ENCODE measurements at regions not wholly inside any gene's neighbourhood (a gene's known extent, or its start where the extent isn't known, plus 50 kb on each side); places are given as distances from the start of the nearest gene placed in this dataset.

DNA sequence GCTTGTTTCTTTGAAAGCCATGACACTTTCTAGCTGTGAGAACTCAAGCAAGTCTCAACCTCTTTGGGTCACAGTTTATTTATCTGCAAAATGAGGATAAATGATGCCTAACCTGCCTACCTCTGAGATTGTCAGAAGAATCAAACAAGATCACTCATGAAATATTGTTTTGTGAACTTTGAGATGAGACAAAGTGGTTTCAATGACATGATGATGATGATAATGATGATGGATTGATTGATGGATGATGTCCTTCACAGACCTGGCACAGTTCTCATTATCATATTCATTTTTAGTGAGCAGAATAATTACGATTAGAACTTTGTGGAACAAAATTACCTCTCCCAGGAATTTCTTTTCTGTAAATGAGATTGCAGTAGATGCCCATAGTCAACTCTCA, 129.2 kb downstream of the HHIPL2 start:
- H3K9me3 ChIP-seq (ENCODE audit: control insufficient read depth in 5 of 5, low read length in 5 of 5): no peaks in the 10 kb centered on the region
- H3K4me3 ChIP-seq (ENCODE audit: low read depth in 1 of 5, low read length in 5 of 5): no peak overlapping the region
- H3K9ac ChIP-seq (ENCODE audit: low read length in 5 of 5): no peak overlapping the region
- H3K27ac ChIP-seq (ENCODE audit: low read depth, low read length): no peak overlapping the region
- H3K4me1 ChIP-seq (ENCODE audit: control insufficient read depth in 5 of 5, insufficient read depth in 5 of 5, low read length in 5 of 5): no peaks in the 10 kb centered on the region
- no peaks in the 10 kb centered on the region for H3K27me3 ChIP-seq (ENCODE audit: control insufficient read depth in 5 of 5, insufficient read depth in 4 of 5, low read length in 5 of 5)
- H3K36me3 ChIP-seq (ENCODE audit: control insufficient read depth in 5 of 5, insufficient read depth in 5 of 5, low read length in 5 of 5): no peaks in the 10 kb centered on the region

DNA sequence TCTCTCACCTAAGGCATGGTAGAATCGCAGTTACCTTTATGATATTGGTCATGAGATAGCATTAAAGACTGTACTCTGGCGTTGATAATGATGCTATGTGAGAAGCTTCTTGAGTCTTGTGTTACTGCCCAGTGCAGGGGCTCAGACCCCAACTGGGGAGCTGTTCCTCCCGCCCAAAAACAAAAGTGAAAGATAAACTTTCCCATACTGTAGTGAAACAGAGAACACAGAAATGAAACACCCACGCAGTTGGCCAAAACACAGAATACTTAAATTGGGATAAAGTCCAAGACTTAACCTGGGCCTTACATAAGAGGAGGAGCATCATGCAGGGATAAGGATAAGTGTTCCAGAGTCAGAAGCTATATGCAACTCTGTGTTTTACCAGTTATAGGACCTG, 130.6 kb downstream of the HHIPL2 start:
- no peaks in the 10 kb centered on the region for H3K4me1 ChIP-seq (ENCODE audit: control insufficient read depth in 5 of 5, insufficient read depth in 5 of 5, low read length in 5 of 5)
- no peak overlapping the region for H3K9ac ChIP-seq (ENCODE audit: low read length in 5 of 5)
- H3K36me3 ChIP-seq (ENCODE audit: control insufficient read depth in 5 of 5, insufficient read depth in 5 of 5, low read length in 5 of 5): no peaks in the 10 kb centered on the region
- H3K27ac ChIP-seq (ENCODE audit: low read depth, low read length): no peak overlapping the region
- H3K4me3 ChIP-seq (ENCODE audit: low read depth in 1 of 5, low read length in 5 of 5): no peak overlapping the region
- H3K27me3 ChIP-seq (ENCODE audit: control insufficient read depth in 5 of 5, insufficient read depth in 4 of 5, low read length in 5 of 5): no peaks in the 10 kb centered on the region
- H3K9me3 ChIP-seq (ENCODE audit: control insufficient read depth in 5 of 5, low read length in 5 of 5): peaks cover 0 to 4% (median 0%) of the 10 kb centered on the region in 5 donors

DNA sequence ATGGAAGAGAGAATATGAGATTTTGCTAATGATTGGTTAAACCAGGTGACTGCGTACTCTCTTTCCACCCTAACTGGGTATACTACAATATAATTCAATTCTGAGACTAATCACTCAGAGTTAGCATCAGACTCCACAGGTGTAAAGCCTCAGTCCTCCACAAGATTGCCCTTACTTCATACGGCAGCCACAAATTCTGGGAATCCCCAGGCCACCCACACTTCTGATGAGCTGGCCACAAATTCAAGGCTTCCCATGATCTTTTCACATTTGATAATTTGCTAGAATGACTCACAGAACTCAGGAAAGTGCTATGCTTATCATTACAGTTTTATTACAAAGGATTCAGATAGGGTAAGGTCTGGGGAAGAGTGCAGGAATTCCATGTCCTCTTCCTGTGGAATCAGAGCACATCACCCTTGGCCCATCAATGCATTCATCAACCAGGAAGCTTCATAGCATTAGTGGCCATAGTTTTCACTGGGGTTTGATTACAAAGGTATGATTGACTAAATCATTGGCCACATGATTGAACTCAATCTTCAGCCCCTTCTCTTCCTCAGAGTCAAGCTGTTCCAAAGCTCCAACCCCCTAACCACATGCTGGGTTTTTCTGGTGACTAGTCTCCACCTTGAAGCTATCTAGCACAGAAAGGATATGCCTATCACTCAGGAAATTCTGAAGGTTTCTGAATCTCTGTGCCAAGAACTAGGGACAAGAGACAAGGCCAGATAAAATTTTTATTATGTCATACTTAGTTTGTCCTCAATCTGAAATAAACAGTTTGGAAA, 131.7 kb downstream of the HHIPL2 start:
- Histone ChIP-seq H3K9ac (ENCODE audit: low read length in 5 of 5) (no peak overlapping the region), H3K27ac (ENCODE audit: low read depth, low read length) (no peak overlapping the region), H3K4me3 (ENCODE audit: low read depth in 1 of 5, low read length in 5 of 5) (no peak overlapping the region), H3K36me3 (ENCODE audit: control insufficient read depth in 5 of 5, insufficient read depth in 5 of 5, low read length in 5 of 5) (no peaks in the 10 kb centered on the region), H3K9me3 (ENCODE audit: control insufficient read depth in 5 of 5, low read length in 5 of 5) (peaks cover 0 to 4% (median 0%) of the 10 kb centered on the region in 5 donors), H3K27me3 (ENCODE audit: control insufficient read depth in 5 of 5, insufficient read depth in 4 of 5, low read length in 5 of 5) (no peaks in the 10 kb centered on the region), H3K4me1 (ENCODE audit: control insufficient read depth in 5 of 5, insufficient read depth in 5 of 5, low read length in 5 of 5) (no peaks in the 10 kb centered on the region)

- Histone ChIP-seq H3K4me1 (ENCODE audit: control insufficient read depth in 5 of 5, insufficient read depth in 5 of 5, low read length in 5 of 5) (no peaks in the 10 kb centered on the region), H3K36me3 (ENCODE audit: control insufficient read depth in 5 of 5, insufficient read depth in 5 of 5, low read length in 5 of 5) (no peaks in the 10 kb centered on the region), H3K9ac (ENCODE audit: low read length in 5 of 5) (no peak overlapping the region), H3K27me3 (ENCODE audit: control insufficient read depth in 5 of 5, insufficient read depth in 4 of 5, low read length in 5 of 5) (no peaks in the 10 kb centered on the region), H3K4me3 (ENCODE audit: low read depth in 1 of 5, low read length in 5 of 5) (no peak overlapping the region), H3K9me3 (ENCODE audit: control insufficient read depth in 5 of 5, low read length in 5 of 5) (peaks cover 0 to 4% (median 0%) of the 10 kb centered on the region in 5 donors), H3K27ac (ENCODE audit: low read depth, low read length) (no peak overlapping the region)
Measured at GRCh38 chr1:222415441-222415840, 132.5 kb downstream of the HHIPL2 start.

GRCh38 chr1:222413991-222414549, 133.8 kb downstream of the HHIPL2 start:
- H3K36me3 ChIP-seq (ENCODE audit: control insufficient read depth in 5 of 5, insufficient read depth in 5 of 5, low read length in 5 of 5): no peaks in the 10 kb centered on the region
- H3K4me3 ChIP-seq (ENCODE audit: low read depth in 1 of 5, low read length in 5 of 5): no peak overlapping the region
- H3K27me3 ChIP-seq (ENCODE audit: control insufficient read depth in 5 of 5, insufficient read depth in 4 of 5, low read length in 5 of 5): no peaks in the 10 kb centered on the region
- H3K4me1 ChIP-seq (ENCODE audit: control insufficient read depth in 5 of 5, insufficient read depth in 5 of 5, low read length in 5 of 5): no peaks in the 10 kb centered on the region
- H3K27ac ChIP-seq (ENCODE audit: low read depth, low read length): no peak overlapping the region
- H3K9ac ChIP-seq (ENCODE audit: low read length in 5 of 5): no peak overlapping the region
- H3K9me3 ChIP-seq (ENCODE audit: control insufficient read depth in 5 of 5, low read length in 5 of 5): peaks cover 0 to 4% (median 0%) of the 10 kb centered on the region in 5 donors

- Histone ChIP-seq H3K27me3 (ENCODE audit: control insufficient read depth in 5 of 5, insufficient read depth in 4 of 5, low read length in 5 of 5) (no peaks in the 10 kb centered on the region), H3K36me3 (ENCODE audit: control insufficient read depth in 5 of 5, insufficient read depth in 5 of 5, low read length in 5 of 5) (no peaks in the 10 kb centered on the region), H3K9me3 (ENCODE audit: control insufficient read depth in 5 of 5, low read length in 5 of 5) (peaks cover 0 to 4% (median 0%) of the 10 kb centered on the region in 5 donors), H3K27ac (ENCODE audit: low read depth, low read length) (no peak overlapping the region), H3K4me1 (ENCODE audit: control insufficient read depth in 5 of 5, insufficient read depth in 5 of 5, low read length in 5 of 5) (no peaks in the 10 kb centered on the region), H3K4me3 (ENCODE audit: low read depth in 1 of 5, low read length in 5 of 5) (no peak overlapping the region), H3K9ac (ENCODE audit: low read length in 5 of 5) (no peak overlapping the region)
Measured at GRCh38 chr1:222413436-222413835, 134.5 kb downstream of the HHIPL2 start.

DNA sequence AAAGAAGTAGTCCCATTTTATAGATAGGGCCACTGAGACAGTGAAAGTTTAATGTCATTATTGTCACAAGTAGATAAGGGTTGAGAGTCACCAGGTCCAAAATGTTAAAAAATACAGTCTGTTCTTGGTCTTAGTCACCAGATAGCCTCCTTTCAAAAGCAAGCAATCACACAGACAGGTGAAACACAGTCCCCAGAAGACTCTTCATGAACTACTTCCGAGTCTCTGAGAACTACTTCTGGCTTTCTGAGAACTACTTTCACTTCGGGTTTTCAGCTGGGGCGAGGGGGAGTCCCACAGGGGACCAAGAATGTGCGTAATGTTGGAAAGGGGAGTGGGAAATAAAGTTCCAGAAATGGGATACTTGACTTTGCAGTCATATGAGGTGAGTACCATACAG, 143.2 kb downstream of the HHIPL2 start:
- no peaks in the 10 kb centered on the region for H3K9me3 ChIP-seq (ENCODE audit: control insufficient read depth in 5 of 5, low read length in 5 of 5)
- H3K27me3 ChIP-seq (ENCODE audit: control insufficient read depth in 5 of 5, insufficient read depth in 4 of 5, low read length in 5 of 5): no peaks in the 10 kb centered on the region
- H3K9ac ChIP-seq (ENCODE audit: low read length in 5 of 5): no peak overlapping the region
- H3K4me1 ChIP-seq (ENCODE audit: control insufficient read depth in 5 of 5, insufficient read depth in 5 of 5, low read length in 5 of 5): no peaks in the 10 kb centered on the region
- no peak overlapping the region for H3K4me3 ChIP-seq (ENCODE audit: low read depth in 1 of 5, low read length in 5 of 5)
- no peak overlapping the region for H3K27ac ChIP-seq (ENCODE audit: low read depth, low read length)
- H3K36me3 ChIP-seq (ENCODE audit: control insufficient read depth in 5 of 5, insufficient read depth in 5 of 5, low read length in 5 of 5): no peaks in the 10 kb centered on the region

DNA sequence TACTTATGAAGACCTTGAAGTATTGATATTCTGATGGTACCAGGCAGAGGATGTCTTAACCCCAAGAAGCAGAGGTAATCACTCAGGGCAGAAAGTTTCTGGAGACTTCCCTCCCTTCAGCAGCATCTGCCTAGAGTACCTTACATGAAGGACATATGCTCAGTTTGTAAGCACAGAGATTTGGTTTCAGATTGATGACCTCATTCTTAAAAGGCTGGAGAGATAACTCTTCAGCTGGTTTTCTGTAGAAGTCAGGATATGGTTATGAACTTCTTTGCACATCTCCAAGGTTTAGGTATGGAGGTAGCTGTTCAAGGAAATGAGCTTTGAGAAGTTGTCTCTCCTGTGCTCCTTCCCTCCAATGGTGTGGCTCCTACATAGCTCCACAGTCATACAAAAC, 148.7 kb downstream of the HHIPL2 start:
- Histone ChIP-seq H3K36me3 (ENCODE audit: control insufficient read depth in 5 of 5, insufficient read depth in 5 of 5, low read length in 5 of 5) (no peaks in the 10 kb centered on the region), H3K27me3 (ENCODE audit: control insufficient read depth in 5 of 5, insufficient read depth in 4 of 5, low read length in 5 of 5) (no peaks in the 10 kb centered on the region), H3K9me3 (ENCODE audit: control insufficient read depth in 5 of 5, low read length in 5 of 5) (peaks cover 0 to 2% (median 0%) of the 10 kb centered on the region in 5 donors)

DNA sequence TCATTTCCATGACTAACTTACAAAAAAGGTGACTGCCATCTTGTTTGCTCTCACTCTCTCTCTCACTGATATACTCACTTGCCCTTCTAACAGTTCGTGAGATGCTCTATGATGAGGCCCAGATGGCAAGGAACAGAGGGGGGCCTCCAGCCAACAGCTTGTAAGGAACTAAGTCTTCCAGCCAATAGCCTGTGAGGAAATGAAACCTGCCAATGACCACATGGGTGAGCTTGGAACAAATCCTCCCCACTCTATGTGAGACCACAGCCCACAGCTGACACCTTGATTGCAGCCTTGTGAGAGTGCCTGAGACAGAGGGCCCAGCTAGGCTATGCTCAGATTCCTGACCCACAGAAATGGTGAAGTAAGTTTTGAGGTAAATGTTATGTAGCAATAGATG, 153.7 kb downstream of the HHIPL2 start:
- H3K9me3 ChIP-seq (ENCODE audit: control insufficient read depth in 5 of 5, low read length in 5 of 5): peaks cover 0 to 2% (median 0%) of the 10 kb centered on the region in 5 donors
- no peak overlapping the region for H3K4me3 ChIP-seq (ENCODE audit: low read depth in 1 of 5, low read length in 5 of 5)
- no peak overlapping the region for H3K9ac ChIP-seq (ENCODE audit: low read length in 5 of 5)
- no peaks in the 10 kb centered on the region for H3K36me3 ChIP-seq (ENCODE audit: control insufficient read depth in 5 of 5, insufficient read depth in 5 of 5, low read length in 5 of 5)
- no peaks in the 10 kb centered on the region for H3K4me1 ChIP-seq (ENCODE audit: control insufficient read depth in 5 of 5, insufficient read depth in 5 of 5, low read length in 5 of 5)
- H3K27me3 ChIP-seq (ENCODE audit: control insufficient read depth in 5 of 5, insufficient read depth in 4 of 5, low read length in 5 of 5): no peaks in the 10 kb centered on the region
- H3K27ac ChIP-seq (ENCODE audit: low read depth, low read length): no peak overlapping the region

More for the DNA sequence above, 148.7 kb downstream of the HHIPL2 start:
- Histone ChIP-seq H3K27ac (ENCODE audit: low read depth, low read length) (no peak overlapping the region), H3K9ac (ENCODE audit: low read length in 5 of 5) (no peak overlapping the region), H3K4me1 (ENCODE audit: control insufficient read depth in 5 of 5, insufficient read depth in 5 of 5, low read length in 5 of 5) (no peaks in the 10 kb centered on the region), H3K4me3 (ENCODE audit: low read depth in 1 of 5, low read length in 5 of 5) (no peak overlapping the region)

- Histone ChIP-seq H3K27ac (ENCODE audit: low read depth, low read length) (no peak overlapping the region), H3K27me3 (ENCODE audit: control insufficient read depth in 5 of 5, insufficient read depth in 4 of 5, low read length in 5 of 5) (no peaks in the 10 kb centered on the region), H3K4me1 (ENCODE audit: control insufficient read depth in 5 of 5, insufficient read depth in 5 of 5, low read length in 5 of 5) (no peaks in the 10 kb centered on the region), H3K4me3 (ENCODE audit: low read depth in 1 of 5, low read length in 5 of 5) (no peak overlapping the region), H3K36me3 (ENCODE audit: control insufficient read depth in 5 of 5, insufficient read depth in 5 of 5, low read length in 5 of 5) (no peaks in the 10 kb centered on the region), H3K9ac (ENCODE audit: low read length in 5 of 5) (no peak overlapping the region), H3K9me3 (ENCODE audit: control insufficient read depth in 5 of 5, low read length in 5 of 5) (no peaks in the 10 kb centered on the region)
Measured at GRCh38 chr1:222392556-222392955, 155.3 kb downstream of the HHIPL2 start.
